Stomach (tissue), 8 donors: ENCODE measurements at regions not wholly inside any gene's neighbourhood (a gene's known extent, or its start where the extent isn't known, plus 50 kb on each side); places are given as distances from the start of the nearest gene placed in this dataset.
"Not testable (repeated sequence)": the region's sequence is repeated elsewhere in the genome, so short reads cannot be mapped to it uniquely, and the experiment has no call there.

Experiments used
- DNase-seq, 2 donors: peaks; one replicate each; pipeline versions ENCODE4 v3.0.0 to v3.0.0-alpha.2; 2013 to 2019
- H3K27ac ChIP-seq, 5 donors: fragments of 200-600 bp in 4 of 5; sonication (generic) in 4 of 5; one replicate each; pipeline ENCODE4 v1.5.1; 2013 to 2019; ENCODE audit warnings: mild to moderate bottlenecking in 1 of 5, moderate library complexity in 1 of 5
- H3K27me3 ChIP-seq, 3 donors: fragments of 200-600 bp; sonication (generic); one replicate each; pipeline ENCODE4 v1.5.1; 2017 to 2019; ENCODE audit warnings: mixed run types in 1 of 3
- H3K36me3 ChIP-seq, 4 donors: fragments of 200-600 bp; sonication (generic); 1 replicate in 3 of 4; 2 replicates in 1 of 4; pipeline ENCODE4 v1.5.1; 2016 to 2019
- H3K4me1 ChIP-seq, 4 donors: fragments of 200-600 bp; sonication (generic); one replicate each; pipeline ENCODE4 v1.5.1; 2016 to 2019
- H3K4me3 ChIP-seq, 4 donors: fragments of 200-600 bp; sonication (generic) in 3 of 4; one replicate each; pipeline ENCODE4 v1.5.1; 2016 to 2019; ENCODE audit warnings: mild to moderate bottlenecking in 1 of 4
- H3K9me3 ChIP-seq, 4 donors: fragments of 200-600 bp; sonication (generic); one replicate each; pipeline ENCODE4 v1.5.1; 2016 to 2019
- CTCF ChIP-seq, 7 experiments: fragments of 450-650 bp in 4 of 7; fragments of 200-600 bp in 3 of 7; sonication (generic) in 3 of 7; IDR thresholded peaks; one replicate each; pipeline ENCODE4 v1.5.1; 2016 to 2019; ENCODE audit warnings: antibody characterized with exemption in 7 of 7, control low read depth in 2 of 7, mild to moderate bottlenecking in 1 of 7
- EP300 ChIP-seq: sonication (generic); formaldehyde crosslinking; IDR thresholded peaks from one replicate; pipeline ENCODE4 v1.6.1; 2017; ENCODE audit warnings: antibody characterized with exemption
- POLR2A ChIP-seq, 4 donors: fragments of 450-650 bp; IDR thresholded peaks; one replicate each; pipeline ENCODE4 v1.6.1; 2016; ENCODE audit warnings: antibody characterized with exemption in 4 of 4, control low read depth in 2 of 4, mild to moderate bottlenecking in 1 of 4, moderate library complexity in 1 of 4
- POLR2AphosphoS5 ChIP-seq, 3 donors: sonication (generic); formaldehyde crosslinking; IDR thresholded peaks; one replicate each; pipeline ENCODE4 v1.6.1; 2016; ENCODE audit warnings: antibody characterized with exemption in 3 of 3
- WGBS, 5 donors: extraction: QIAGEN DNeasy Blood & Tissue Kit in 3 of 5; methylation state at CpG; one replicate each; pipeline versions ENCODE4 v1.1.5 to v1.1.7; 2013 to 2018; 5-methylcytosine and 5-hydroxymethylcytosine counted together
- intact Hi-C: fragments of 100-400 bp; cut with DNase I; formaldehyde crosslinking; loops from one replicate; pipeline ENCODE4 v1.15.1; 2023; ENCODE audit warnings: low total_unique reads
- donor health status: healthy with polysubstance abuse.
- donor health status: Bipolar disorder and iron deficiency.
- donor health status: healthy.

DNA sequence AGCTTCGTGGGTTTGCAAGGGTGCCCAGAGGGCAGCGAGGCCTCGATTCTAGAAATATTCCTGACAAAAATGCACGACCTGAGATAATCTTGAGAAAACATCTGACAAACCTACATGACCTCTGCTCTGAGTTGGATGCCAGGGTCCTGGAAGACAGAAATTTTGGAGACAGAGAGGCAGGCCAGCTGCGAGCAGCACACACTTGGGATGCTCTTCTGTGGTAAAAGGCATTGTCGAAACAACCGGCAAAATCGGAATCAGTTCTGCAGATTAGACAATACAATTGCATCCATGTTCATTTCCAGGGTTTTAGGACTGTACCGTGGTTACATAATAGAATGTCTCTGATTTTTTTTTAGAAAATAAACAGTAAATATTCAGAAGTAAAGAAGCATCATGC lies 74.2 kb downstream of the GADD45G start:
- TF ChIP-seq CTCF (IDR thresholded peaks at IDR 0.05) = no peak
- H3K27me3 ChIP-seq = no peaks in the 10 kb centered on the region
- H3K36me3 ChIP-seq = no peaks in the 10 kb centered on the region
- DNase-seq = no peak
- H3K9me3 ChIP-seq = no peaks in the 10 kb centered on the region
- no peak overlapping the region for H3K27ac ChIP-seq
- WGBS, 5 donors = 84 to 96% (median 91%) methylated on average over 8 to 9 of the region's 9 CpGs
- no peak overlapping the region for H3K4me3 ChIP-seq
- intact Hi-C loops = no loop called here
- H3K4me1 ChIP-seq = peaks cover 39 to 45% (median 44%) of the 10 kb centered on the region in 4 donors

DNA sequence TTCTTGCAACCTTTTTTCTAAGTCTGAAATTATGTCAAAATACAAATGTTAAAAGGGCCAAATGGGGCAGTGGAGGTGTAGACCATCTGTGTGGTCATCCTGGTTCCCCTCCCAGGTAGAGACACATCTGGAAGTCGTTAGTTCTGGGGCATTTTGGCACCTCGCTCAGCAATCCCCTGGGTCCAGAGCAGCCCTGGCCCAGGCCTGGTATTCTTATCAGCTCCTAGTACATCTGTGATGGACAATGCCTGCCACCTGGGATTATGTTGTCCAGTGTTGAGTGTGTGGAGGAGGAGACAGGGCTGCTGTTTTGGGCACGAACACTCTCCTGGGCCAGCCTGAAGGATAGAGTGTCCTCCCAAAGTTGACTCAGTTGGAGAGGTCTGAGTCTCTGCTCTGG lies 74.8 kb downstream of the GADD45G start:
- DNase-seq = no peak
- H3K27ac ChIP-seq = no peak overlapping the region
- WGBS, 5 donors = 82 to 90% (median 89%) methylated on average over 3 of the region's 3 CpGs
- TF ChIP-seq POLR2AphosphoS5 (IDR thresholded peaks at IDR 0.05) (no peak), CTCF (IDR thresholded peaks at IDR 0.05) (no peak), EP300 (no peak), POLR2A (IDR thresholded peaks at IDR 0.05) (no peak)
- no peaks in the 10 kb centered on the region for H3K36me3 ChIP-seq
- H3K4me1 ChIP-seq = peaks cover 38 to 46% (median 42%) of the 10 kb centered on the region in 4 donors
- intact Hi-C loops = no loop called here
- no peak overlapping the region for H3K4me3 ChIP-seq
- H3K27me3 ChIP-seq = no peaks in the 10 kb centered on the region
- no peaks in the 10 kb centered on the region for H3K9me3 ChIP-seq

DNA sequence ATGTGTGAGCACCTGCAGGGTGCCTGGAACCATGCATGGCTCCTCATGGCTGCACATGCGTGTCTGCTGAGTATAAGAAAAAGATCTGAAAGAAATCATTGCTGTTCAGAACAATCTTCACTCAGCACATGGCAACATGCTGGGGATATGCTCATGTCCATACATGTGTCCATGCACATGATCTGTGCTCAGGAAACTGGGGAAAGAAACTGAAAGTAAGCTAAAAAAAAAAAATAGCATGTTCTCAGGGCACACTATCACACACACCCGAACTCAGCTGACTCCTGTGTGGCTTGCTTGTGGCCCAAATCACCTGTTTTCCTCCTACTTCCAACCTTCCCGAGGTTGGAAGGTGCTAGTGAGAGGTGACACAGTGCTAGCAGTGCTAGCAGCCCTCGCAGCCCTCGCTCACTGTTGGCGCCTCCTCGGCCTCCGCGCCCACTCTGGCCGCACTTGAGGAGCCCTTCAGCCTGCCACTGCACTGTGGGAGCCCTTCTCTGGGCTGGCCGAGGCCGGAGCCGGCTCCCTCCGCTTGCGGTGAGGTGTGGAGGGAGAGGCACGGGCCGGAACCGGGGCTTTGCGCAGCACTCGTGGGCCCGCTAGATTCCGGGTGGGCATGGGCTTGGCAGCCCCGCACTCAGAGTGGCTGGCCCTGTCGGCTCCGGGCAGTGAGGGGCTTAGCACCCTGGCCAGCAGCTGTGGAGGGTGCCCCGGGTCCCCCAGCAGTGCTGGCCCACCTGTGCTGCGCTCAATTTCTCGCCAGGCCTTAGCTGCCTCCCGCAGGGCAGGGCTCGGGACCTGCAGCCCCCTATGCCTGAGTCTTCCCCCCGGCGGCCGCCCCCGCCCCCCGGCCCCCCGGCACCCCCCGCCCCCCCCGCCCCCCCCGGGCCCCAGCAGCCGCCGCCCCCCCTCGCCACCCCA lies 76.0 kb downstream of the GADD45G start:
- intact Hi-C loops = no loop called here
- no peak for TF ChIP-seq POLR2AphosphoS5 (IDR thresholded peaks at IDR 0.05)
- TF ChIP-seq EP300 = no peak
- TF ChIP-seq CTCF (IDR thresholded peaks at IDR 0.05) = no peak
- no peak for TF ChIP-seq POLR2A (IDR thresholded peaks at IDR 0.05)
- Histone ChIP-seq H3K4me1 (peaks cover 31 to 40% (median 33%) of the 10 kb centered on the region in 4 donors), H3K27me3 (no peaks in the 10 kb centered on the region), H3K27ac (no peak overlapping the region), H3K9me3 (no peaks in the 10 kb centered on the region), H3K36me3 (no peaks in the 10 kb centered on the region), H3K4me3 (no peak overlapping the region)
- WGBS, 5 donors = 87 to 95% (median 94%) methylated on average over 27 to 40 of the region's 42 CpGs
- no peak for DNase-seq

- H3K4me1 ChIP-seq = peaks cover 24 to 33% (median 26%) of the 10 kb centered on the region in 4 donors
- intact Hi-C loops, DNase-seq, H3K27me3 ChIP-seq, H3K27ac ChIP-seq, H3K36me3 ChIP-seq, H3K4me3 ChIP-seq, H3K9me3 ChIP-seq: not testable (repeated sequence)
- WGBS, 5 donors = 83 to 99% (median 93%) methylated on average over 1 to 17 of the region's 17 CpGs
Measured at GRCh38 chr9:89681468-89681859, 76.7 kb downstream of the GADD45G start.

DNA sequence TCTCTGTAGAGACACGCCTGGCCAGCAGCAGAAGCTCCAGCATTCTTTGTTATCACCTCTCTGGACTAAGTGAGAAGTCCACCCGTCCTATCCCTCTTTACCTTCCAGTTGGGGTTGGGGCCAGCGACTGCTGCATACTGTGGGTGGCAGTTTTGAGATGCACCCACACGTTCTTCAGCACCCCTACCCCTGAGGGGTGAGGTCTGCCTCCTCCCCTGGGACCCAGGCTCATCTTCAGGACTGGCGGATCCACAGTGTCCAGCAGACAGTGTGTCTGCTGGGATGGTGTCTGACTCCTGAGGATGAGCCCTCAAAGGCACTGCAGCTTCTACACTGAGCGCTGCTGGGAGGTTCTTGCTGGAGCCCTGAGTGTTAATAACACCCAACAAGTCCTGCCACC lies 78.8 kb downstream of the GADD45G start:
- TF ChIP-seq POLR2AphosphoS5 (IDR thresholded peaks at IDR 0.05) (no peak), CTCF (IDR thresholded peaks at IDR 0.05) (no peak), POLR2A (IDR thresholded peaks at IDR 0.05) (no peak), EP300 (no peak)
- H3K4me1 ChIP-seq = peaks cover 3 to 12% (median 6%) of the 10 kb centered on the region in 4 donors
- no peaks in the 10 kb centered on the region for H3K27me3 ChIP-seq
- intact Hi-C loops = no loop called here
- H3K27ac ChIP-seq = no peak overlapping the region
- H3K4me3 ChIP-seq = no peak overlapping the region
- WGBS, 5 donors = 94 to 95% (median 94%) methylated on average over 6 of the region's 6 CpGs
- no peak for DNase-seq
- H3K36me3 ChIP-seq = no peaks in the 10 kb centered on the region
- no peaks in the 10 kb centered on the region for H3K9me3 ChIP-seq
